ENCODE measurements at regions not wholly inside any gene's neighbourhood (a gene's known extent, or its start where the extent isn't known, plus 50 kb on each side); places are given as distances from the start of the nearest gene placed in this dataset.

GRCh38 chr1:13901597-13901996 is 201.6 kb downstream of the PRDM2 start:
- no peak for DNase-seq (ENCODE audit: low spot score)
- Histone ChIP-seq H3K9me3 (ENCODE audit: low read depth) (no peaks in the 10 kb centered on the region), H3K36me3 (replicated peaks; ENCODE audit: insufficient read depth, low read depth) (no peaks in the 10 kb centered on the region), H2AFZ (no peak overlapping the region), H3K4me2 (no peak overlapping the region), H3K9me2 (replicated peaks; ENCODE audit: insufficient read depth) (no peaks in the 10 kb centered on the region), H3K4me3 (no peak overlapping the region), H3K79me2 (no peaks in the 10 kb centered on the region), H3K27ac (no peak overlapping the region), H3K4me1 (ENCODE audit: insufficient read depth) (no peaks in the 10 kb centered on the region), H4K20me1 (ENCODE audit: insufficient read depth, poor library complexity, severe bottlenecking) (no peaks in the 10 kb centered on the region), H3K27me3 (no peaks in the 10 kb centered on the region)
- WGBS (ENCODE audit: low lambda C conversion rate, missing lambda C conversion rate), result 79% methylated on average over 6 of the region's 6 CpGs
- TF ChIP-seq CTCF (IDR thresholded peaks at IDR 0.05; ENCODE audit: poor library complexity), result no peak
- no peak for TF ChIP-seq EZH2phosphoT487 (IDR thresholded peaks at IDR 0.05; ENCODE audit: low read depth, severe bottlenecking, unreplicated experiment)
- TF ChIP-seq EZH2 (IDR thresholded peaks at IDR 0.05; ENCODE audit: borderline replicate concordance), result no peak

- TF ChIP-seq EZH2phosphoT487 (IDR thresholded peaks at IDR 0.05; ENCODE audit: low read depth, severe bottlenecking, unreplicated experiment) (no peak), EZH2 (IDR thresholded peaks at IDR 0.05; ENCODE audit: borderline replicate concordance) (no peak), CTCF (IDR thresholded peaks at IDR 0.05; ENCODE audit: poor library complexity) (no peak)
- Histone ChIP-seq H3K36me3 (replicated peaks; ENCODE audit: insufficient read depth, low read depth) (no peaks in the 10 kb centered on the region), H2AFZ (no peak overlapping the region), H3K4me2 (no peak overlapping the region), H3K9me2 (replicated peaks; ENCODE audit: insufficient read depth) (no peaks in the 10 kb centered on the region), H4K20me1 (ENCODE audit: insufficient read depth, poor library complexity, severe bottlenecking) (no peaks in the 10 kb centered on the region), H3K27ac (no peak overlapping the region), H3K79me2 (no peaks in the 10 kb centered on the region), H3K4me3 (no peak overlapping the region), H3K9me3 (ENCODE audit: low read depth) (no peaks in the 10 kb centered on the region), H3K4me1 (ENCODE audit: insufficient read depth) (no peaks in the 10 kb centered on the region), H3K27me3 (no peaks in the 10 kb centered on the region)
- no peak for DNase-seq (ENCODE audit: low spot score)
- WGBS (ENCODE audit: low lambda C conversion rate, missing lambda C conversion rate), result 68% methylated on average over 3 of the region's 3 CpGs
Observed at GRCh38 chr1:13908128-13908527, 208.1 kb downstream of the PRDM2 start.

GRCh38 chr1:13911697-13912619 is 212.0 kb downstream of the PRDM2 start:
- 89% methylated on average over 8 of the region's 8 CpGs for WGBS (ENCODE audit: low lambda C conversion rate, missing lambda C conversion rate)
- no peaks in the 10 kb centered on the region for H3K9me3 ChIP-seq (ENCODE audit: low read depth)
- no peak overlapping the region for H3K4me3 ChIP-seq
- no peaks in the 10 kb centered on the region for H3K36me3 ChIP-seq (replicated peaks; ENCODE audit: insufficient read depth, low read depth)
- no peaks in the 10 kb centered on the region for H3K27me3 ChIP-seq
- no peaks in the 10 kb centered on the region for H3K4me1 ChIP-seq (ENCODE audit: insufficient read depth)
- DNase-seq (ENCODE audit: low spot score), result no peak
- no peak overlapping the region for H3K4me2 ChIP-seq
- no peak overlapping the region for H2AFZ ChIP-seq
- H3K79me2 ChIP-seq, result no peaks in the 10 kb centered on the region
- TF ChIP-seq EZH2phosphoT487 (IDR thresholded peaks at IDR 0.05; ENCODE audit: low read depth, severe bottlenecking, unreplicated experiment) (no peak), EZH2 (IDR thresholded peaks at IDR 0.05; ENCODE audit: borderline replicate concordance) (no peak), CTCF (IDR thresholded peaks at IDR 0.05; ENCODE audit: poor library complexity) (no peak)
- H3K9me2 ChIP-seq (replicated peaks; ENCODE audit: insufficient read depth), result no peaks in the 10 kb centered on the region
- H3K27ac ChIP-seq, result no peak overlapping the region
- H4K20me1 ChIP-seq (ENCODE audit: insufficient read depth, poor library complexity, severe bottlenecking), result no peaks in the 10 kb centered on the region

All from hepatocyte (in vitro differentiated cells).